Neural cell (in vitro differentiated cells): ENCODE measurements at regions not wholly inside any gene's neighbourhood (a gene's known extent, or its start where the extent isn't known, plus 50 kb on each side); places are given as distances from the start of the nearest gene placed in this dataset.

Source experiments
- EZH2 ChIP-seq: fragments of 200-600, 300-800 bp; shearing (Covaris generic), sonication (generic); IDR thresholded peaks from 2 replicates; pipeline ENCODE4 v1.6.1; 2014; ENCODE audit warnings: antibody characterized with exemption, low read length, borderline replicate concordance, mild to moderate bottlenecking; ENCODE audit not compliant: insufficient read depth, poor library complexity, severe bottlenecking
- SMC3 ChIP-seq: fragments of 450-650 bp; conservative IDR thresholded peaks from 2 replicates; pipeline ENCODE4 v1.6.1; 2014; ENCODE audit warnings: antibody characterized with exemption, mild to moderate bottlenecking, moderate library complexity; ENCODE audit not compliant: poor library complexity
- TF ChIP-seq, protein P1 (sequence below): fragments of 450-650 bp; IDR thresholded peaks from 2 replicates; pipeline ENCODE4 v1.5.1; 2014; ENCODE audit warnings: antibody characterized with exemption, mild to moderate bottlenecking, moderate library complexity; ENCODE audit not compliant: poor library complexity, severe bottlenecking
- TF ChIP-seq, protein P2 (sequence below): IDR thresholded peaks from 2 replicates; pipeline ENCODE4 v1.6.1; 2012; ENCODE audit warnings: borderline replicate concordance

DNA sequence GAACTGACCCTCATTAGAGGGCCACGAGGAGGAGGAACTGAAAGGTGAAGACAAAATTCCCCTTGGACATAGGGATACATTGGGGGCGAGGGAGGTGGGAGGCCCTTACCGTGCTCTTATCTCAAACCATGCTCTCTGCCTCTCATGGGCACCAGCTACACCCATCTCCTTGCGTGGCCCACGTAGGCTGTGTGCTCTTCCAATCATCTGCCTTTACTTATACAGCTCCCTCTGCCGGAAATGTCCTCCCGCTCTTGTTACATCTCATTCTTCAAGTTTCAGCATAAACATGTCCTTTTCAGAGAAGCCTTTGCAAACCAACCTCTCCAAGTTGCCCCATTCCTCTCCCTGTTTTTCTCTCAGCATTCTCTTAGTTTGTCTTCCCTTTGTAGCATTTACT is 307.8 kb upstream of the PROK2 start:
- TF ChIP-seq, protein P1, sequence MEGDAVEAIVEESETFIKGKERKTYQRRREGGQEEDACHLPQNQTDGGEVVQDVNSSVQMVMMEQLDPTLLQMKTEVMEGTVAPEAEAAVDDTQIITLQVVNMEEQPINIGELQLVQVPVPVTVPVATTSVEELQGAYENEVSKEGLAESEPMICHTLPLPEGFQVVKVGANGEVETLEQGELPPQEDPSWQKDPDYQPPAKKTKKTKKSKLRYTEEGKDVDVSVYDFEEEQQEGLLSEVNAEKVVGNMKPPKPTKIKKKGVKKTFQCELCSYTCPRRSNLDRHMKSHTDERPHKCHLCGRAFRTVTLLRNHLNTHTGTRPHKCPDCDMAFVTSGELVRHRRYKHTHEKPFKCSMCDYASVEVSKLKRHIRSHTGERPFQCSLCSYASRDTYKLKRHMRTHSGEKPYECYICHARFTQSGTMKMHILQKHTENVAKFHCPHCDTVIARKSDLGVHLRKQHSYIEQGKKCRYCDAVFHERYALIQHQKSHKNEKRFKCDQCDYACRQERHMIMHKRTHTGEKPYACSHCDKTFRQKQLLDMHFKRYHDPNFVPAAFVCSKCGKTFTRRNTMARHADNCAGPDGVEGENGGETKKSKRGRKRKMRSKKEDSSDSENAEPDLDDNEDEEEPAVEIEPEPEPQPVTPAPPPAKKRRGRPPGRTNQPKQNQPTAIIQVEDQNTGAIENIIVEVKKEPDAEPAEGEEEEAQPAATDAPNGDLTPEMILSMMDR = no peak
- TF ChIP-seq, protein P2, sequence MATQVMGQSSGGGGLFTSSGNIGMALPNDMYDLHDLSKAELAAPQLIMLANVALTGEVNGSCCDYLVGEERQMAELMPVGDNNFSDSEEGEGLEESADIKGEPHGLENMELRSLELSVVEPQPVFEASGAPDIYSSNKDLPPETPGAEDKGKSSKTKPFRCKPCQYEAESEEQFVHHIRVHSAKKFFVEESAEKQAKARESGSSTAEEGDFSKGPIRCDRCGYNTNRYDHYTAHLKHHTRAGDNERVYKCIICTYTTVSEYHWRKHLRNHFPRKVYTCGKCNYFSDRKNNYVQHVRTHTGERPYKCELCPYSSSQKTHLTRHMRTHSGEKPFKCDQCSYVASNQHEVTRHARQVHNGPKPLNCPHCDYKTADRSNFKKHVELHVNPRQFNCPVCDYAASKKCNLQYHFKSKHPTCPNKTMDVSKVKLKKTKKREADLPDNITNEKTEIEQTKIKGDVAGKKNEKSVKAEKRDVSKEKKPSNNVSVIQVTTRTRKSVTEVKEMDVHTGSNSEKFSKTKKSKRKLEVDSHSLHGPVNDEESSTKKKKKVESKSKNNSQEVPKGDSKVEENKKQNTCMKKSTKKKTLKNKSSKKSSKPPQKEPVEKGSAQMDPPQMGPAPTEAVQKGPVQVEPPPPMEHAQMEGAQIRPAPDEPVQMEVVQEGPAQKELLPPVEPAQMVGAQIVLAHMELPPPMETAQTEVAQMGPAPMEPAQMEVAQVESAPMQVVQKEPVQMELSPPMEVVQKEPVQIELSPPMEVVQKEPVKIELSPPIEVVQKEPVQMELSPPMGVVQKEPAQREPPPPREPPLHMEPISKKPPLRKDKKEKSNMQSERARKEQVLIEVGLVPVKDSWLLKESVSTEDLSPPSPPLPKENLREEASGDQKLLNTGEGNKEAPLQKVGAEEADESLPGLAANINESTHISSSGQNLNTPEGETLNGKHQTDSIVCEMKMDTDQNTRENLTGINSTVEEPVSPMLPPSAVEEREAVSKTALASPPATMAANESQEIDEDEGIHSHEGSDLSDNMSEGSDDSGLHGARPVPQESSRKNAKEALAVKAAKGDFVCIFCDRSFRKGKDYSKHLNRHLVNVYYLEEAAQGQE = no peak
- TF ChIP-seq EZH2 (no peak), SMC3 (no peak)
